Neural progenitor cell (in vitro differentiated cells): ENCODE measurements at regions not wholly inside any gene's neighbourhood (a gene's known extent, or its start where the extent isn't known, plus 50 kb on each side); places are given as distances from the start of the nearest gene placed in this dataset.

Source experiments
- CTCF ChIP-seq: fragments of 200-600 bp; sonication (generic); IDR thresholded peaks from 2 replicates; pipeline ENCODE4 v1.5.1; 2017; ENCODE audit warnings: antibody characterized with exemption, mild to moderate bottlenecking
- EZH2phosphoT487 ChIP-seq: fragments of 200-600 bp; sonication (generic); IDR thresholded peaks from 2 replicates; pipeline ENCODE4 v1.6.1; 2017; ENCODE audit warnings: antibody characterized with exemption

- TF ChIP-seq EZH2phosphoT487 (no peak), CTCF (no peak)
These were observed 187.3 kb downstream of the USP12 start for GRCh38 chr13:26984337-26984736.
